NCI-H1694 treated with DMSO at 0.1 percent for 48 hours (cell line): ENCODE measurements at regions not wholly inside any gene's neighbourhood (a gene's known extent, or its start where the extent isn't known, plus 50 kb on each side); places are given as distances from the start of the nearest gene placed in this dataset.

ENCODE experiments used
- DNase-seq: peaks from one replicate; lab custom pipeline; 2025; lab: John Stamatoyannopoulos, UW

DNA sequence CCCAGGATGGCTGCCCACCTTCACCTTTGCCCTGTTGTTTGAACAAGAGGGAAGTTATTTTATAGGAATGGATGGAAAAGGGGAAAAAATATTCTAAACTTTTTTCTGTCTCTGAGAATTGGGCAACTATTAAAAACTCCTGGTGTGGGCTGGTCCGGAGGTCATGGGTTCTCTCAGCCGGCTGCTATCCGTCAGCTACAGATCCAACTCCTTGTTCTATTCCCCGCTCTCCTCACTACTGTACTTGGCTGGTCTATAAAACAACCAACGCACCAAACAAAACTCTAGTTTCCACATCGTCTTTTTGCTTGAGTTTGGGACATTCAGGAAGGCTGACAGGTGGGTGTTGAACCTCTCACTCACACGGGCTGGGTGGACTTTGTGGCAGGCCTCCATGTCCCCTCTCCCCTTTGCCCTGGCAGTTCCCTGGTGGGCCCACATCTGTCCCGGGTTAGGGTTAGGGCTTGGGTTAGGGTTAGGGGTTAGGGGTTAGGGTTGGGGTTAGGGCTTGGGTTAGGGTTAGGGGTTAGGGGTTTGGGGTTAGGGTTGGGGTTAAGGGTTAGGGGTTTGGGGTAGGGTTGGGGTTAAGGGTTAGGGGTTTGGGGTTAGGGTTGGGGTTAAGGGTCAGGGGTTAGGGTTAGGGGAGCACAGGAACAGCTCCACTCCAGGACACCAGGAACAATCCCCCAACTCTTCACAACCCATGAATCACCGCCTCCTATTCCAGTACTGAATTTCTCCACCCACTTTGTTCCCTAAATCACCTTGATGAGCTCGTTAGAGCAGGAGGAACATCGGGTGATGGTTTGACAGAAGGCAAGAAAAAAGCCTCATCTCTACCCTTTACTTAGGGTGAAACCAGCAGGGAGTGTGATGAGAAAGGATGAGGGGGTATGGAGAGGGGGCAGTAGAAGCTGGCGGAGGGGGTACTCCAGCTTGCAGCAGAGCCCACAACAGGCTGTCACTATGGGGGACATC lies 302.1 kb upstream of the IRX4 start:
- no peak for DNase-seq

DNA sequence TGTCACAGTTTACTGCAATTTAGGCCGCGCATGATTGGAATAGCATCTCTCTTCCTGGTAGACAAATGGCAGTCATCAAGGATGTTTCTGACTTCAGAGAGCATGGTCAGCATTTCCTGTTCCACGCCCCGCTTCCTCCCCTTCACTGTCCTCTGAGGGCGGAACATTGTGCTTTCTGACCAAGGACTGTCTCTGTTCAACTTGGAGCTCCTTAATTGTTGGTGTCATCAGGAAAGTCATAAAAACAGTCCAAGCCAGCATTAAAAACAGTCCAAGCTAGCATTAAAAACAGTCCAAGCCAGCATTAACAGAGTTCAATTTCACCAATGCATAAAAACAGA lies 301.3 kb upstream of the IRX4 start:
- DNase-seq, result no peak

DNA sequence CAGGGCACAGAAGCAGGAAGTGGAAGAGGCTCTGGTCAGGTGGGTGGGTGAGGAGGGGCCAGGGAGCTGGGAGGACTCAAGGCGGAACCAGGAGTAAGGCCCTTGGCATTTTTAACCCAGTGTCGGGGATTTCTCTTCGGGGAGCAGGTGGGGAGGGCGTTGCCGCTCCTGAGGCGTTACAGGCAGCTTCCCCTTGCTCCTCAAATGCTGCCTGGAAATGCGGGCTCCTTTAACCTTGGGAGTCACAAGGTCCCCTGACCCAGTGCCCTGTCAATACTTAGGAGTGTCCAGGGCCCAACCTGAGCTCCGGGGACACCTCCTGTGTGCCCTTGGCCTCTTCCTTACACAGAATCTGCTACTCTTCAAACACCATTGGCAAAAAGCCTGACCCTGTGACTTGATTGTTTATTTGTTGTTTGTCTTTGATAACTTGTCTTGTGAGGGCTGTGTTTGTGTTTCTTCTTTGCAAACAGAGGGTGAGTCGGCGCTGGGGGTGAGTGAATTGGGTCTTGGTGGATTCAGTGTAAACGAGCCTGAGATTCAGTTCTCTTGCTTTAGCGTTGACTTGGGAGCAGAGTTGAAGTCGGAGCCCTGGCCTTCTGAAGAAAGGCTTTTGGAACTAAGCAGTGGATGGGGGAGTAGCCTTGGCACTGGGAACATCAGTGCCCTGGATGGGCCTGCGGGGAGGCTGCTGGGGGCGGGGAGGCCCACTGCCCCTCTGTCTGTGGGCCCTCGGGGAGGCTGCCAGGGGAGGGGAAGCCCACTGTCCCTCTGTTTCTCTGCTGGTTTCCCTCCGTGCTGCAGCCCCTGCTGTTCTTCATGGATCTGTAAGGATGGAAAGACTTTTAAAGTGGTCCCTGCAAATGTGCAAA lies 300.7 kb upstream of the IRX4 start:
- no peak for DNase-seq

DNA sequence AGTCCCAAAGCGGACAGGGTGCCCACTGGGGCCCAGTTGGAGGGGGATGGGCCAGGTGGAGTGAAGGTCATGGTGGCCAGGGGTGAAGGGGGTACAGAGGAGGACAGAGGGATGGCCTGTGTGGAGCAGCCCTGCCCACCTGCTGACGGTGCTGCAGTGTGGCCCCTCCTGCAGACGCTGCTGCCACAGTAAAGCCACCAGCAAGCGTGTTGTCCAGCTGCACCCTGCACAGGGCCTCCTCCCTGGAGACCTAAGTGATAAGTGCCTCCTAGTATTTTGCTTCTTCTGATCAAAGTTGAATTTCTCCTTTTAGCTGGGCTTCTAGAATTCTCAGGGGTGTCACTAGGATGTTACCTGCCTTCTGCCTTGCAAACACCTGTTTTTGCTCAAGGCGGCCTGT lies 299.3 kb upstream of the IRX4 start:
- DNase-seq, result no peak

DNA sequence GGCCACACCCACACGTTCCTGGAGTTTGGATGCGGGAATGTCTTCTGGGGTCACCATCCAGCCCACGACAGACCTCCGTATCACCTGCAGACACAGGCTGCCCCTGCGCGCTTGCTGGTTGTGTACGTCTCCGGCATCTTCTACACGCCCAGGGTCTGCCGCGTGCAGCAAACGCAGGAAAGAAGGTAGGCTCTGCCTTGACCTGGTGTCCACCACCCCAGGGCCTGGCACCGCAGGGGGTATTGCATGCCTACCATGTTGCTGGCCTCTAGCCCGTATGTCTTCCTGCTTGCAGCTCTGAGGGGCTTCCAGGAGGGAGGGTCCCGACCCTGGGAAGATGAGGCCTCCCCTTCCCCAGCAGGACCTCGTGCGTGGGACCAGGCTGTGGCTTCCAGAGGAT lies 298.8 kb upstream of the IRX4 start:
- DNase-seq, result no peak

DNA sequence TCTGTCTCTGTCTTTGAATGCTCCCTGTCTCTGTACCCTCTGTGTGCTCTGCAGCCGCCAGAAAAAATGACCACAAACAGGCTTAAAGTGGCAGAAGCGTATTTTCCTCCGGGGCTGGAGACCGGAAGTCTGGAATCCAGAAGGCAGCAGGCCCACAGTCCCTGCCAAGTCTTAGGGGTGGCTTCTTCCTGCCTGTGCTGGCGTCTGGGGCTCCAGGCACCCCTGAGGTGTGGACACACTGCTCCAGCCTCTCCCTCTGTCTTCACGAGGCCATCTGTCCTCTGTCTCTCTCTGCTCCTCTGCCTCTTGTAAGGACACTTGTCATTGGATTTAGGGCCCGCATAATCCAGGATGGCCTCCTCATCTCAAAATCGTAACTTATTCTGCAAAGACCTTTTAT lies 298.4 kb upstream of the IRX4 start:
- DNase-seq, result no peak

DNA sequence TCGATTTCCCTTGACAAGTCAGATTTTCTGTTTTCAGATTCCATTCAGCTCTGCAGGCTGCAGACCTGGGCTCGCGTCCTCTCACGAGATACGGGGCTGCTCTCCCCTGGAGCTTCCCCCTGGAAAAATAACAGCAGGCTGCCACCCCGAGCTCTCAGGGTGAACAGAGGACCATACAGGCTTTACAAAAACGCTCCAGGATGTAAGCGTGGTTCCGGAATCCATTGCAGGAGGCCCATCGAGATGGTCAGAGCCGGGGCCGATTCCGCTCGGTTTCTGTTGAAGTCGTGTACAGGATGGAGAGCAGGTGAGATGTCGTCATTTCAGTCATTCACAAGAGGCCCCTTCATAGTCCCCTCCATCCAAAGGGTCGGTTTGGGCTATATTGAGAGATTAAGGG lies 297.7 kb upstream of the IRX4 start:
- DNase-seq, result no peak

DNA sequence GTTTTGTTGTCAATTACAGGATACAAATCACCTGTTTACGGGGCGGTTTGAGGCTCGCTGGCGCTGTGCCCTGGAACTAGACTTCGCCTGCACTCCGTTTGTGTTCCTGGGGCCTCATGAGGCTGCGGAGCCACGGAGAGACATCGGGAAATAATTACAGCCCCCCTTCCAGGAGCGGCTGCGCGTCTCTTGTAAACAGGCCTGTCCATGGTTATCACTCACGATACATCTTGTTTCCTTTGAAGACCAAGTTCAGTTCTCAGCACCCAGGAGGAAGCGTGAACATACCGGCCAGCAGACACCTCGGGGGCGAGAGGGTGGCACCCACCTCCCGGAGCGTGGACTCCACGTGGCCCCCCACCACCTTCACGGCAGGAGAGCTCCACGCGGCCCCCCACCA lies 297.1 kb upstream of the IRX4 start:
- no peak for DNase-seq

DNA sequence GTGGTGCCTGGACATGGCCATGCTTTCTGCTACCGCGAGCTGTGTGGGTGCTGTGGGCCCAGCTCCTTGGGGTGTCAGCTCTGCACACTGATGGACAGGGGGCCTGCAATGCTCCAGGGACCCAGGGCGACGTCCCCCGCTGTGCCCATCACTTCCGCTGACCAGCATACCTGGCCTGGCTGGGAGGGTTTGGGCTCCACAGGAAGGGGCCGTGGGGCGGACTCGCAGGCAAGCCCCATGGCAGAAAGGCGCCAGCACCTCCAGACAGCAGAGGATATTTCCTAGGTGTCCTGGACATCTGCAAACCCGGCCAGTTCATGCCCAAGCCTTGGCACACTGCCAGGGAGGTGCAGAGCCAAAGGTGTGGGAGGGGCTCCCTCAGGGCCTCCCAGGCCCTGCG lies 295.8 kb upstream of the IRX4 start:
- DNase-seq, result no peak

DNA sequence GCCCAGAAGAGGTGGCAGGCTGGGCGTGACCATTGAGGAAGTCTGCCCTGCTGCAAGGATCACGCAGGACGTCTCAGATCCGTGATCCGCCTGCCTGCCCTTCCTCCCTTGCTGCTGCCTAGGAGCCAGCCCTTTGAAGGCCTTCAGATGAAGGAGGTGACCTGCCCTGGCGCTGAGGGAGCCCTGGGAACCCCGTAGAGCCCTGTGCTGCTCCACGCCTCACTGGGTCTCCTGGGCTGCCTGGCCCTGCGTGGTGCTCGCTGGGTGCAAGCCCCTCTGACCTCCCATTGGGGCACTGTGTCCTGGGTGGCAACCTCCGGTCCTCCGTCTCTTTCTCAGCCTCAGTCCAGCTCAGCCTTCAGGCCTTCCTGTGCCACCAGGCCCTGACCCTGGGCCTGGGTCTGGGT lies 295.3 kb upstream of the IRX4 start:
- DNase-seq, result no peak

DNA sequence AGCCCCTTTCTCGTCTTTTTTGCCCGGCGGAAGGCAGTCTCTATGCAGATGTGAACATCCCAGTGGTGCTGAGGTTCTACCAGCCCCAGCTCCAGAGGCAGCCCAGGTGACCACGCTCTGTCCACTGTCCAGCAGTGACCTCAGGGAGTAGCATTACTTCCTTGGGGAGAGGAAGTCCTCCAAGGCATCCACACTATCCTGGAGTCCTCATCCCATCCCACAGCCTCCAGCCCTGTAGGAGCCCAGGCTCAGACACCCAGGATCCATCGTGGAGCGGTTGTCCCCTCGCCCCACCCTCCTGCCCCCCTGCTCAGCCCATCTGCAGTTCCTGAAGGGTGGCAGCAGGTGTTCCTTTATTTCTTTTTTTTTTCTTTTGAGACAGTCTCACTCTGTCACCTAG lies 294.5 kb upstream of the IRX4 start:
- DNase-seq, result no peak

DNA sequence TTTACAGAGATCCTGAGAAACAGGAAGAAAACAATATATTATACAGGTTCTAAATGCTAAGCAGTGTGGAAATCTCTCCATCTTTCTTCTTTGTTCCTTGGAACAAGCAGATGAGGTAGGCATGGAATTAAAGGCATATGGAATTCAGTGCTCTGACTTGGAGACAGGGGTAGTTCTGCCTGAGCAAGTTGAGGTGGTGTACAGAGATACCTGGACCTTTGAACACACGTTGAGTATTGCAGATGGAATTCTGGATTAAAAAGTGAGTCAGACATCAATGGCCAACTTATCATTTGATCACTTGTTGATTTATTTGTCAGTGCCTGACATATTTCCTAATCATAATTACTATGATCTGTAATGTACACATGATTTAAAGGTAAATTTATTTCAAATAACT lies 293.9 kb upstream of the IRX4 start:
- DNase-seq, result no peak

DNA sequence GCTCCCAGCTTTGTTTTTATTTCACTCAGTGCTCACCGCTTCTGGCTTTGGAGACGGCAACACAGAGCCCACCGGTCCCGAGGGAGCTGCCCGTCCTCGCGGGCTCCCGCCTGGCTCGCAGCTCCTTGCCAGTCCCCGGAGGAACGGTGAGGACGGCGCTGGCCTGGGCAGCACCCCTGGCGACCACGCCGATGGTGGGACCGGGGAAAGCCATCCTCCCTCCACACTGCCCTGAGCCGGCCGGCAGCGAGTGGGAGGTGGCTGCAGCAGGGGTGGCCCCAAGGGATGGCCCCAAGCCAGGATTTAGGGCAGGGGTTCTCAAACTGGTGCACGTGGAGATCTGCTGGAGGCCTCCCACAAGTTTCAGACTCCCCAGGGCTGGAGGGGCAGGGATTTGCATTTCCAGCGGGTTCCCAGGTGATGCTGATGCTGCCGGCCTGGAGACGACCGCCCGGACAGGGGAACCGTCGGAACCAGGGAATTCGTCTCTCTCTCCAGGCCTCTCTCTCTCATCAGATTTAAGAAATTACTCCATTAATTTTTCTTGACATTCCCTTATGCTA lies 293.2 kb upstream of the IRX4 start:
- no peak for DNase-seq

DNA sequence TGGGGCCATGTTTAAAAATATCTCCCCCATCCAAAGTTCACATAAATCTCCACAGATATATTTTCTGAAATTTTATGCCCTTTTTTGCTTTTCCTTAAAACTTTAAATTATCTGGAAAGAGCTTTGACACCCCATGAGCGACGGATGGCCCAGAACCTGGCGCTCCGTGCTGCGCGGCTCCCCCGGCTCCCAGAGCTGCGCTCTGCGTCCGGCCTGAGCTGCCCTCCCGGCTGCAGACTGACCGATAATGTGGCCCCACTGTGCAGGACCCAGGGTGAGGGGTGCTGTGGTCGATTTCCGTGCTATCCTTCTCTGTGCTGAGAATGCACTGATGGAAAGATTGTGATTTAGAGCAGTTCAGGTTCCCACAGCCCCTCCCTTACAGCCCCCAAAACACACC lies 292.3 kb upstream of the IRX4 start:
- no peak for DNase-seq

DNA sequence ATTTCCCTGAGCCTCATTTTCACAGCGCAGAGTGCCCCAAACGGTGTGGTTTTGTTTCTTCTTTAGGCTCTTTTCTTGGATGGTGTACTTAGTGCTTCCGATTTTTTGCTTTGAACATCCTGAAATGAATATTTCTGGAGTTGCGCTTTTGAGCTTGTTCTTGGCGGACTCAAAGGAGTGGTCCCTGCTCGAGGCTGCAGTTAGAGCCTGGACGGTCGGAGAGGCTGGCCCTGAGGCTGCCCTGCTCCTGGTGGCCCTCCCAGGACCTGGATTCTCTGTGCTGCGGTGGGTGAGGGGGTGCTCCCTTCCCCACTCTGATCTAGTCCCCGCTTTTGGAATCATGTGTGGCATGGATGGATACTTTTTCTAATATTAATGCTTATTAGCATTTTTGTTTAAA lies 291.8 kb upstream of the IRX4 start:
- DNase-seq, result no peak

DNA sequence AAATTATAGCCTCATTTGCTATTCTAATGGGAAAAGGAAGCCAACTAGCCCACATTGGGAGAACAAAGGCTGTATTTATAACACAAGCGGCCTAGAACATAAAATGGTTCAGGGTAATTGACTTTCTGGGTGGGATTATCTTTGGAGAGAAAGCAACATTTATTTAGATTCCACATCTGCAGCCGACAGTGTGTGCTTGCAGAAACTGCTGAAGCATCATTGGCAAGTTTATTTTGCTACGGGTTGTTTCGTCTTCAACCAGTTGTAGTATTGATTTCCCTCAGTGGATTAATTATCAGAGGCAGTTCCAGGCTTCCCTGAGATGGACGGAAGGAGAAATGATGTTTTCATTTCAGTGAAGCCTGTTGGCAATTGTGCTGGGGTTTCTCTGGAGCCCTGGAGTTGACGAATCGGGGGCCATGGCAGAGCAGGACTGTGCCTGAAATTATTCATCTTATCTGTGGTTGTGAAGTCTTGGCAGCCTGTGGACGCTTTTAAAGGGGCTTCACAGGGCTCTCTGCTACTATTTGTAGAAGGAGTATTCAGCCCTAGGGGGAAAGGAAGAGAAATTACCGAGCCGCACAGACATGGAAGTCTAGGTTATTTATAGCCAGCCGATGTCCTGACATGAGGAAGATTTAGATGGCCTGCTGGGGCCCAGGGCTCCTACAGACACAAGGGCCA lies 290.6 kb upstream of the IRX4 start:
- no peak for DNase-seq

DNA sequence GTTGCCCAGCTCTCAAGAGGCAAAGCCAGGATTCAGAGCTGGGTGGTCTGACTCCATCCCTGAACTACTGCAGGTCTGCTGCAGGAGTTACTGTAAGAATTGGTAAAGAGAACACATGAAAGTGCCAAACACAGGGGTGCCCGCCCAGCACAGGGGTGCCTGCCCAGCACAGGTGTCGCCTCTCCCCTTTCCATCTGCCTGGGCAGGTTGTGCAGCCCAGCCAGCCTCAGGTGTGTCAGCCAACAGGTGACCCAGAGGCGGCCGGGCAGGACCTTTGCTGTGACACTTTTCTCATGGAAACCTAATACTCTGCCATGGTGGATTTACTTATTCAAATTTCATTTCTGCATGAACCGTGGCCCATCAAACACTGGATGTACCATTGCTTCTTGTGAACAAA lies 289.7 kb upstream of the IRX4 start:
- DNase-seq, result no peak

DNA sequence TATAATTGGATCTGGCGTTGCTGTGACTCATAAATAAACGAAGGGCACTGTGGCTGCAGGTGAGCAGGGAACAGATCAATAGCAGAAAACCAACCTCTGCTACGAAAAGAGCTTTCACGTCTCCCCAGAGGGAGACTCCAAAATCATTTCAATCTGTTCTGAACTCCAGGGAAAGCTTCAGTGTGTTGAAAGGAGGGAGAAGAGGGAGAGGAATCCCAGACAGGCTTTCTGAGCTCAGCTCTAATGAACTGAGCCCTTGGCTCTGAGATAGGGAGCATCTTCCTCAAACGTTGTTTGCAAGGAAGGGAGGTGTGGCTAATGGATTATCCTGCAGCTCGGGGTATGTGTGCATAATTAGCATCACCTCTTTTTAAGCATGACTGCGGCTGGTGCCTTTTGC lies 288.0 kb upstream of the IRX4 start:
- DNase-seq, result no peak

DNA sequence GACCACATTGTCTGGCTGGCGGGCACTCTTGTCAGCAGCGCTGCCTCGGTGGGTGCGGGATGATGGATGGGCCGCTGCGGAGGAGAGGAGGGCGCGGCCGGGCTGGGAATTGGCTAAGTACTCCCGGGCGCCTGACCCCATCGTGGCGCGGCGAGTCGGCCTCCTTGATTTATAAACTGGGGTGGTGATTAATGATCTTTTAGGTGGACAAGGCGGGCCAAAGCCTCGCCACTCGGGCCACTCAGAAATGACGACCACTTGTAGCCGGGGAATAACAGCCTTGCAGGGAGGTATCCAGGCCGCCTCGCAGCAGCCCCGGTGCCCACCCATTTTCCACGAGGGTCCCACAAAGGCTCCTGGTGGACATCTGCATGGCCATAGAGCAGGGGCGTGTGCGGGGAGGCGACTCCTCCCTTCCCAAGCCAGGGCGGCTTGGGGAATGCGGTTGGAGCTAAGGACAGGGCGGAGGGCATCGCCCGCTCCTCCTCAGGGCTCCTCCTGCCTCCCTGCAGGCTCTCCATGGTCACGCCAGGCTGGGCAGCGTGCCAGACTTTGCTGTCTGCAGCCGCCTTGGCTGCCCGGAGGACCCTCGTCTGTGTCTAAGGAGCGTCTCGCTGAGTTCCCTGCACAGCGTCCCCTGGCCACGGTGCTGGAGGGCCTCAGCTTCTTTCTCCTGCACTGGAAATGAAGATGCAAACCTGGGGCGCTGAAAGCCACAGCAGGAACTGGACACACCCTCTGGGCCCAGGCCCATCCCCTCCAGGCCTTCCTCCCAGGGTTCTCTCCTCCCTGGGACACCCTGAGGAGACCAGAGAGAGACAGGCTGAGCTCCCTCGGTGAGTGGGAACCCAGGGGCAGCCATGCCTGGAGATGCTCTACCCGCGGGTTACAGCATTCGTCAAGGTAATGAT lies 287.4 kb upstream of the IRX4 start:
- no peak for DNase-seq

DNA sequence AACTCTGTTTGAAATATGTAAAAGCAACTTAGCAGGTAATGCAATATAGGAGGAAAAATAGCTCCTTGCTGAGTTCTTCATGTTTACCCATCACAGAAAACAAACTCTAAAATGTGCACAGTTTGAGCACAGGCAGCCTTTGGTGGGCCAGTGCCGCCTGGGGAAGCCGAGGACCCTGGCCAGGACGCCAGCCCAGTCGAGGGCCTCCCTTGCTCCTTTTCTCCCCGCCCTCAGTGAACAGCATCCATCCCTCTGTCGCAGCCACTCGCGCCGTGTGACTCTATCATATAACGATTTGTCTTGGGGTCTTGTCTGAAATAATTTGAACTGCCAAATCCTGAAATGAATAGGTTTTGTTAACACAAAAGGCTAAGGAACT lies 286.7 kb upstream of the IRX4 start:
- no peak for DNase-seq
